ENCODE measurements at regions not wholly inside any gene's neighbourhood (a gene's known extent, or its start where the extent isn't known, plus 50 kb on each side); places are given as distances from the start of the nearest gene placed in this dataset.

- TF ChIP-seq CTCF (IDR thresholded peaks at IDR 0.05 in 4 of 5, conservative IDR thresholded peaks at IDR 0.05 in 1 of 5) (no peak), POLR2A (IDR thresholded peaks at IDR 0.05) (no peak)
Observed at GRCh38 chr2:114038710-114039109, 148.8 kb downstream of the ACTR3 start.

Measured in gastrocnemius medialis (tissue), 4 donors.